ENCODE measurements at regions not wholly inside any gene's neighbourhood (a gene's known extent, or its start where the extent isn't known, plus 50 kb on each side); places are given as distances from the start of the nearest gene placed in this dataset.

- no peak for DNase-seq (ENCODE audit: low spot score)
- Histone ChIP-seq H3K36me3 (ENCODE audit: control insufficient read depth in 4 of 4, insufficient read depth in 3 of 4, low read depth in 1 of 4, low read length in 3 of 4) (no peaks in the 10 kb centered on the region), H3K9me3 (ENCODE audit: control insufficient read depth in 4 of 4, low read length in 3 of 4) (no peaks in the 10 kb centered on the region), H3K4me3 (ENCODE audit: low read depth in 1 of 3, low read length in 3 of 3) (no peak overlapping the region), H3K9ac (ENCODE audit: low read depth in 1 of 2, low read length in 2 of 2) (no peak overlapping the region), H3K4me1 (ENCODE audit: control insufficient read depth in 4 of 4, insufficient read depth in 4 of 4, low read length in 3 of 4) (no peaks in the 10 kb centered on the region), H3K27me3 (ENCODE audit: control insufficient read depth in 4 of 4, insufficient read depth in 4 of 4, low read length in 3 of 4) (no peaks in the 10 kb centered on the region), H3K27ac (ENCODE audit: low read depth in 1 of 2, low read length in 2 of 2) (no peak overlapping the region)
- 25% methylated on average over 1 of the region's 1 CpG for WGBS
- no peak for TF ChIP-seq NR2F2 (IDR thresholded peaks at IDR 0.05)
- no peak for TF ChIP-seq GABPA (IDR thresholded peaks at IDR 0.05 in 1 of 2, conservative IDR thresholded peaks at IDR 0.05 in 1 of 2)
- TF ChIP-seq RXRA (IDR thresholded peaks at IDR 0.05): no peak
- TF ChIP-seq RAD21 (IDR thresholded peaks at IDR 0.05): no peak
- no peak for TF ChIP-seq TAF1 (conservative IDR thresholded peaks at IDR 0.05)
- TF ChIP-seq, protein P1, sequence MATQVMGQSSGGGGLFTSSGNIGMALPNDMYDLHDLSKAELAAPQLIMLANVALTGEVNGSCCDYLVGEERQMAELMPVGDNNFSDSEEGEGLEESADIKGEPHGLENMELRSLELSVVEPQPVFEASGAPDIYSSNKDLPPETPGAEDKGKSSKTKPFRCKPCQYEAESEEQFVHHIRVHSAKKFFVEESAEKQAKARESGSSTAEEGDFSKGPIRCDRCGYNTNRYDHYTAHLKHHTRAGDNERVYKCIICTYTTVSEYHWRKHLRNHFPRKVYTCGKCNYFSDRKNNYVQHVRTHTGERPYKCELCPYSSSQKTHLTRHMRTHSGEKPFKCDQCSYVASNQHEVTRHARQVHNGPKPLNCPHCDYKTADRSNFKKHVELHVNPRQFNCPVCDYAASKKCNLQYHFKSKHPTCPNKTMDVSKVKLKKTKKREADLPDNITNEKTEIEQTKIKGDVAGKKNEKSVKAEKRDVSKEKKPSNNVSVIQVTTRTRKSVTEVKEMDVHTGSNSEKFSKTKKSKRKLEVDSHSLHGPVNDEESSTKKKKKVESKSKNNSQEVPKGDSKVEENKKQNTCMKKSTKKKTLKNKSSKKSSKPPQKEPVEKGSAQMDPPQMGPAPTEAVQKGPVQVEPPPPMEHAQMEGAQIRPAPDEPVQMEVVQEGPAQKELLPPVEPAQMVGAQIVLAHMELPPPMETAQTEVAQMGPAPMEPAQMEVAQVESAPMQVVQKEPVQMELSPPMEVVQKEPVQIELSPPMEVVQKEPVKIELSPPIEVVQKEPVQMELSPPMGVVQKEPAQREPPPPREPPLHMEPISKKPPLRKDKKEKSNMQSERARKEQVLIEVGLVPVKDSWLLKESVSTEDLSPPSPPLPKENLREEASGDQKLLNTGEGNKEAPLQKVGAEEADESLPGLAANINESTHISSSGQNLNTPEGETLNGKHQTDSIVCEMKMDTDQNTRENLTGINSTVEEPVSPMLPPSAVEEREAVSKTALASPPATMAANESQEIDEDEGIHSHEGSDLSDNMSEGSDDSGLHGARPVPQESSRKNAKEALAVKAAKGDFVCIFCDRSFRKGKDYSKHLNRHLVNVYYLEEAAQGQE (IDR thresholded peaks at IDR 0.05): no peak
- TF ChIP-seq, protein P2, sequence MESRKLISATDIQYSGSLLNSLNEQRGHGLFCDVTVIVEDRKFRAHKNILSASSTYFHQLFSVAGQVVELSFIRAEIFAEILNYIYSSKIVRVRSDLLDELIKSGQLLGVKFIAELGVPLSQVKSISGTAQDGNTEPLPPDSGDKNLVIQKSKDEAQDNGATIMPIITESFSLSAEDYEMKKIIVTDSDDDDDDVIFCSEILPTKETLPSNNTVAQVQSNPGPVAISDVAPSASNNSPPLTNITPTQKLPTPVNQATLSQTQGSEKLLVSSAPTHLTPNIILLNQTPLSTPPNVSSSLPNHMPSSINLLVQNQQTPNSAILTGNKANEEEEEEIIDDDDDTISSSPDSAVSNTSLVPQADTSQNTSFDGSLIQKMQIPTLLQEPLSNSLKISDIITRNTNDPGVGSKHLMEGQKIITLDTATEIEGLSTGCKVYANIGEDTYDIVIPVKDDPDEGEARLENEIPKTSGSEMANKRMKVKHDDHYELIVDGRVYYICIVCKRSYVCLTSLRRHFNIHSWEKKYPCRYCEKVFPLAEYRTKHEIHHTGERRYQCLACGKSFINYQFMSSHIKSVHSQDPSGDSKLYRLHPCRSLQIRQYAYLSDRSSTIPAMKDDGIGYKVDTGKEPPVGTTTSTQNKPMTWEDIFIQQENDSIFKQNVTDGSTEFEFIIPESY (IDR thresholded peaks at IDR 0.05): no peak
- TF ChIP-seq HNF4A (conservative IDR thresholded peaks at IDR 0.05): no peak
- TF ChIP-seq FOXA2 (IDR thresholded peaks at IDR 0.05): no peak
- no peak for TF ChIP-seq HNF4G (IDR thresholded peaks at IDR 0.05)
- no peak for TF ChIP-seq JUND (IDR thresholded peaks at IDR 0.05)
- TF ChIP-seq SP1 (IDR thresholded peaks at IDR 0.05): no peak
- TF ChIP-seq, protein P3, sequence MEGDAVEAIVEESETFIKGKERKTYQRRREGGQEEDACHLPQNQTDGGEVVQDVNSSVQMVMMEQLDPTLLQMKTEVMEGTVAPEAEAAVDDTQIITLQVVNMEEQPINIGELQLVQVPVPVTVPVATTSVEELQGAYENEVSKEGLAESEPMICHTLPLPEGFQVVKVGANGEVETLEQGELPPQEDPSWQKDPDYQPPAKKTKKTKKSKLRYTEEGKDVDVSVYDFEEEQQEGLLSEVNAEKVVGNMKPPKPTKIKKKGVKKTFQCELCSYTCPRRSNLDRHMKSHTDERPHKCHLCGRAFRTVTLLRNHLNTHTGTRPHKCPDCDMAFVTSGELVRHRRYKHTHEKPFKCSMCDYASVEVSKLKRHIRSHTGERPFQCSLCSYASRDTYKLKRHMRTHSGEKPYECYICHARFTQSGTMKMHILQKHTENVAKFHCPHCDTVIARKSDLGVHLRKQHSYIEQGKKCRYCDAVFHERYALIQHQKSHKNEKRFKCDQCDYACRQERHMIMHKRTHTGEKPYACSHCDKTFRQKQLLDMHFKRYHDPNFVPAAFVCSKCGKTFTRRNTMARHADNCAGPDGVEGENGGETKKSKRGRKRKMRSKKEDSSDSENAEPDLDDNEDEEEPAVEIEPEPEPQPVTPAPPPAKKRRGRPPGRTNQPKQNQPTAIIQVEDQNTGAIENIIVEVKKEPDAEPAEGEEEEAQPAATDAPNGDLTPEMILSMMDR (IDR thresholded peaks at IDR 0.05; ENCODE audit: low read depth, low read length, missing input control): no peak
- TF ChIP-seq EGR1 (IDR thresholded peaks at IDR 0.05; ENCODE audit: low read depth in 2 of 2): no peak
- no peak for TF ChIP-seq YY1 (IDR thresholded peaks at IDR 0.05)
- TF ChIP-seq, protein P4, sequence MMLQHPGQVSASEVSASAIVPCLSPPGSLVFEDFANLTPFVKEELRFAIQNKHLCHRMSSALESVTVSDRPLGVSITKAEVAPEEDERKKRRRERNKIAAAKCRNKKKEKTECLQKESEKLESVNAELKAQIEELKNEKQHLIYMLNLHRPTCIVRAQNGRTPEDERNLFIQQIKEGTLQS (IDR thresholded peaks at IDR 0.05): no peak
Observed at GRCh38 chr12:58364389-58365086, 423.2 kb downstream of the ATP23 start.

DNA sequence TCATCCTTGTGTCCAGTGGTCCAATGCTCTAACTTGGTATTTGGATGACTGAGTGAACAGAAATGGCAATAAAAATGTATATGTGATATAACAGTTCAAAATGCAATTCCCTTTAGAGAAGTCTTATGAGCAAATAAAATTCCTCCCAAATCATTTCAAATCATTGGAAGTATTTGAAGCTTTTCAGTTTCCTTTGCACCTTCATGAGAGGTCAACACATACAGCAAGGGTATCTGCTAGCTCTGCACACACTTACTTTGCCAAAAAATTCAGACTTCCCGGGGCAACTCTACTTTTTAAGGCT, 423.7 kb downstream of the ATP23 start:
- Histone ChIP-seq H3K9ac (ENCODE audit: low read depth in 1 of 2, low read length in 2 of 2) (no peak overlapping the region), H3K27ac (ENCODE audit: low read depth in 1 of 2, low read length in 2 of 2) (no peak overlapping the region), H3K9me3 (ENCODE audit: control insufficient read depth in 4 of 4, low read length in 3 of 4) (no peaks in the 10 kb centered on the region), H3K27me3 (ENCODE audit: control insufficient read depth in 4 of 4, insufficient read depth in 4 of 4, low read length in 3 of 4) (no peaks in the 10 kb centered on the region), H3K4me3 (ENCODE audit: low read depth in 1 of 3, low read length in 3 of 3) (no peak overlapping the region), H3K36me3 (ENCODE audit: control insufficient read depth in 4 of 4, insufficient read depth in 3 of 4, low read depth in 1 of 4, low read length in 3 of 4) (no peaks in the 10 kb centered on the region), H3K4me1 (ENCODE audit: control insufficient read depth in 4 of 4, insufficient read depth in 4 of 4, low read length in 3 of 4) (no peaks in the 10 kb centered on the region)
- 81% methylated on average over 1 of the region's 1 CpG for WGBS
- TF ChIP-seq EGR1 (IDR thresholded peaks at IDR 0.05; ENCODE audit: low read depth in 2 of 2): no peak
- no peak for TF ChIP-seq RXRA (IDR thresholded peaks at IDR 0.05)
- TF ChIP-seq GABPA (IDR thresholded peaks at IDR 0.05 in 1 of 2, conservative IDR thresholded peaks at IDR 0.05 in 1 of 2): no peak
- TF ChIP-seq, protein P2 (IDR thresholded peaks at IDR 0.05): no peak
- no peak for TF ChIP-seq FOXA1 (IDR thresholded peaks at IDR 0.05)
- TF ChIP-seq RAD21 (IDR thresholded peaks at IDR 0.05): no peak
- TF ChIP-seq, protein P1 (IDR thresholded peaks at IDR 0.05): no peak
- DNase-seq (ENCODE audit: low spot score): no peak

Measured in liver (tissue), 8 donors.